SK-N-SH (cell line): ENCODE measurements at regions not wholly inside any gene's neighbourhood (a gene's known extent, or its start where the extent isn't known, plus 50 kb on each side); places are given as distances from the start of the nearest gene placed in this dataset.

Source experiments
- CTCF ChIA-PET: fragments of 300-600, 350-600 bp; formaldehyde crosslinking; extraction: SDS; loops from one replicate; lab custom pipeline; 2021; lab: Yijun Ruan, JAX
- POLR2A ChIA-PET: fragments of 350-600 bp; sonication (Branson Sonifier 250); formaldehyde crosslinking; extraction: SDS; loops from one replicate; lab custom pipeline; 2020; ENCODE audit warnings: antibody characterized with exemption, inconsistent platforms; lab: Yijun Ruan, JAX
- DNase-seq: peaks from one replicate; pipeline ENCODE4 v3.0.0; 2012
- H2AFZ ChIP-seq: fragments of 200-600 bp; sonication (generic); 2 replicates; pipeline ENCODE4 v1.8.1; 2016; ENCODE audit warnings: antibody characterized with exemption, mild to moderate bottlenecking, low read depth
- H3F3A ChIP-seq: fragments of 200-600 bp; sonication (generic); replicated peaks from 2 replicates; pipeline ENCODE3; 2016; ENCODE audit warnings: antibody characterized with exemption, mild to moderate bottlenecking; ENCODE audit not compliant: insufficient read depth
- H3K27ac ChIP-seq, 2 experiments: fragments of 200-500 bp in 1 of 2; fragments of 200-600 bp in 1 of 2; sonication (Bioruptor generic) in 1 of 2; sonication (generic), shearing (Covaris generic) in 1 of 2; 2 replicates each; pipeline versions ENCODE4 v1.5.1 to v1.6.1; 2014 to 2016; ENCODE audit warnings: low read depth in 2 of 2, inconsistent platforms in 1 of 2, low read length in 1 of 2, mild to moderate bottlenecking in 1 of 2, mixed read lengths in 1 of 2
- H3K27me3 ChIP-seq: fragments of 200-600 bp; sonication (generic), shearing (Covaris generic); 2 replicates; pipeline ENCODE4 v1.6.1; 2016; ENCODE audit warnings: mixed run types; ENCODE audit not compliant: insufficient read depth
- H3K36me3 ChIP-seq, 2 experiments: fragments of 200-500 bp in 1 of 2; fragments of 200-600 bp in 1 of 2; sonication (Bioruptor generic) in 1 of 2; sonication (generic) in 1 of 2; replicated peaks in 1 of 2; 2 replicates each; pipeline versions ENCODE3 to v1.5.1; 2014 to 2016; ENCODE audit warnings: low read length in 1 of 2, mild to moderate bottlenecking in 1 of 2; ENCODE audit not compliant: insufficient read depth in 2 of 2, control insufficient read depth in 1 of 2
- H3K4me1 ChIP-seq, 2 experiments: fragments of 200-500 bp in 1 of 2; fragments of 200-600 bp in 1 of 2; sonication (Bioruptor generic) in 1 of 2; sonication (generic), shearing (Covaris generic) in 1 of 2; 2 replicates each; pipeline versions ENCODE4 v1.5.1 to v1.6.1; 2014 to 2016; ENCODE audit warnings: low read depth in 1 of 2, low read length in 1 of 2, mixed run types in 1 of 2; ENCODE audit not compliant: insufficient read depth in 2 of 2, control insufficient read depth in 1 of 2
- H3K4me2 ChIP-seq: fragments of 200-600 bp; sonication (generic), shearing (Covaris generic); 2 replicates; pipeline ENCODE4 v1.6.1; 2017; ENCODE audit warnings: mixed run types
- H3K4me3 ChIP-seq, 2 experiments: fragments of 200-500 bp in 1 of 2; fragments of 200-600 bp in 1 of 2; sonication (Bioruptor generic) in 1 of 2; sonication (generic), shearing (Covaris generic) in 1 of 2; 2 replicates each; pipeline versions ENCODE4 v1.5.1 to v1.8.1; 2014 to 2016; ENCODE audit warnings: low read depth in 2 of 2, inconsistent platforms in 1 of 2, low read length in 1 of 2, mild to moderate bottlenecking in 1 of 2, mixed read lengths in 1 of 2, moderate library complexity in 1 of 2
- H3K79me2 ChIP-seq: fragments of 200-600 bp; sonication (generic); 2 replicates; pipeline ENCODE4 v1.8.1; 2017; ENCODE audit warnings: mild to moderate bottlenecking; ENCODE audit not compliant: insufficient read depth
- H3K9ac ChIP-seq: fragments of 200-600 bp; sonication (generic); 2 replicates; pipeline ENCODE4 v1.6.1; 2017; ENCODE audit warnings: mixed run types
- H3K9me2 ChIP-seq: fragments of 200-600 bp; sonication (generic); 2 replicates; pipeline ENCODE4 v1.6.1; 2017; ENCODE audit warnings: mixed run types
- H3K9me3 ChIP-seq: fragments of 200-600 bp; sonication (generic); 2 replicates; pipeline ENCODE4 v1.6.1; 2017; ENCODE audit warnings: mixed run types, mild to moderate bottlenecking, moderate library complexity
- H4K20me1 ChIP-seq: fragments of 200-600 bp; sonication (generic); 2 replicates; pipeline ENCODE4 v1.6.1; 2017; ENCODE audit warnings: mild to moderate bottlenecking, mixed run types; ENCODE audit not compliant: insufficient read depth
- CHD2 ChIP-seq: fragments of 150-350 bp; IDR thresholded peaks from 2 replicates; pipeline ENCODE4 v1.6.1; 2018; ENCODE audit warnings: low read length; ENCODE audit not compliant: partially characterized antibody
- ELF1 ChIP-seq: IDR thresholded peaks from 2 replicates; pipeline ENCODE4 v1.4.0; 2012
- FOSL2 ChIP-seq: IDR thresholded peaks from 2 replicates; pipeline ENCODE4 v1.4.0; 2012; ENCODE audit warnings: low read depth, mild to moderate bottlenecking, moderate library complexity, borderline replicate concordance
- JUND ChIP-seq: IDR thresholded peaks from 2 replicates; pipeline ENCODE4 v1.4.0; 2012
- MXI1 ChIP-seq: IDR thresholded peaks from 2 replicates; pipeline ENCODE4 v1.6.1; 2012; ENCODE audit warnings: mild to moderate bottlenecking, low read depth, low read length, improper control_type of control experiment
- POLR2AphosphoS5 ChIP-seq: IDR thresholded peaks from 2 replicates; pipeline ENCODE4 v1.6.1; 2012; ENCODE audit warnings: low read depth, low read length
- RXRA ChIP-seq: IDR thresholded peaks from 2 replicates; pipeline ENCODE4 v1.4.0; 2012; ENCODE audit warnings: low read depth, mild to moderate bottlenecking, borderline replicate concordance
- SMC3 ChIP-seq: IDR thresholded peaks from 2 replicates; pipeline ENCODE4 v1.6.1; 2012; ENCODE audit warnings: low read depth, low read length, improper control_type of control experiment
- TCF12 ChIP-seq: IDR thresholded peaks from 2 replicates; pipeline ENCODE4 v1.4.0; 2012
- WGBS: methylation state at CpG from one replicate; pipeline ENCODE4 v1.1.6; 2017; ENCODE audit warnings: low lambda C conversion rate; 5-methylcytosine and 5-hydroxymethylcytosine counted together
- TF ChIP-seq, protein P1 (sequence below): IDR thresholded peaks from 2 replicates; pipeline ENCODE4 v1.4.0; 2012; ENCODE audit warnings: low read depth
- TF ChIP-seq, protein P2 (sequence below): fragments of 200-600 bp; sonication (generic); IDR thresholded peaks from 2 replicates; pipeline ENCODE4 v1.6.1; 2017; ENCODE audit warnings: antibody characterized with exemption, mild to moderate bottlenecking, moderate library complexity
- TF ChIP-seq, protein P3 (sequence below): IDR thresholded peaks from 2 replicates; pipeline ENCODE4 v1.4.0; 2012; ENCODE audit warnings: low read depth, borderline replicate concordance
- TF ChIP-seq, protein P4 (sequence below): fragments of 150-350 bp; IDR thresholded peaks from 2 replicates; pipeline ENCODE4 v1.6.1; 2016; ENCODE audit warnings: mild to moderate bottlenecking, low read depth, low read length
- TF ChIP-seq, protein P5 (sequence below): IDR thresholded peaks from 2 replicates; pipeline ENCODE4 v1.4.0; 2012; ENCODE audit warnings: low read depth, borderline replicate concordance

DNA sequence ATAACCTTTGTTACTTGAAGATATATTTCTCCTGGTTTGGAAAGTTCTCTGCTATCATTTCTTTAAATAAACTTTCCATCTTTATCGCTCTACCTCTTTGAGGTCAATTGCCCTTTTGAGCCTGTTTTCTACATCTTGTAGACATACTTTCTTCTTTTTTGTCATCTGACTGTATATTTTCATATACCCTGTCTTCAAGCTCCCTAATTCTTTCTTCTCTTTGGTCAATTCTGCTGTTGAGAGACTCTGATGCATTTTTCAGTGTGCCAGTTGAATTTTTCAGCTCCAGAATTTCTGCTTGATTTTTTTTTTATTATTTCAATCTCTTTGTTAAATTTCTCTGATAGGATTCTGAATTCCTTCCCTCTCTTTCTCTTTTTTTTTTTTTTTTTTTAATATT, 511.2 kb upstream of the GRAMD2B start:
- Histone ChIP-seq H3K4me1 (no peaks in the 10 kb centered on the region), H3F3A (no peaks in the 10 kb centered on the region), H3K9me2 (no peaks in the 10 kb centered on the region), H4K20me1 (no peaks in the 10 kb centered on the region), H3K9me3 (no peaks in the 10 kb centered on the region), H3K9ac (no peak overlapping the region), H3K27me3 (no peaks in the 10 kb centered on the region), H3K4me3 (no peak overlapping the region), H3K27ac (no peak overlapping the region), H3K4me2 (no peak overlapping the region), H2AFZ (no peak overlapping the region), H3K36me3 (no peaks in the 10 kb centered on the region), H3K79me2 (no peaks in the 10 kb centered on the region)
- DNase-seq = no peak
- TF ChIP-seq CHD2 (no peak), MXI1 (no peak), RXRA (no peak), POLR2AphosphoS5 (no peak), TCF12 (no peak), FOSL2 (no peak), SMC3 (no peak), JUND (no peak), ELF1 (no peak)
- TF ChIP-seq, protein P1, sequence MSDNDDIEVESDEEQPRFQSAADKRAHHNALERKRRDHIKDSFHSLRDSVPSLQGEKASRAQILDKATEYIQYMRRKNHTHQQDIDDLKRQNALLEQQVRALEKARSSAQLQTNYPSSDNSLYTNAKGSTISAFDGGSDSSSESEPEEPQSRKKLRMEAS = no peak
- TF ChIP-seq, protein P2, sequence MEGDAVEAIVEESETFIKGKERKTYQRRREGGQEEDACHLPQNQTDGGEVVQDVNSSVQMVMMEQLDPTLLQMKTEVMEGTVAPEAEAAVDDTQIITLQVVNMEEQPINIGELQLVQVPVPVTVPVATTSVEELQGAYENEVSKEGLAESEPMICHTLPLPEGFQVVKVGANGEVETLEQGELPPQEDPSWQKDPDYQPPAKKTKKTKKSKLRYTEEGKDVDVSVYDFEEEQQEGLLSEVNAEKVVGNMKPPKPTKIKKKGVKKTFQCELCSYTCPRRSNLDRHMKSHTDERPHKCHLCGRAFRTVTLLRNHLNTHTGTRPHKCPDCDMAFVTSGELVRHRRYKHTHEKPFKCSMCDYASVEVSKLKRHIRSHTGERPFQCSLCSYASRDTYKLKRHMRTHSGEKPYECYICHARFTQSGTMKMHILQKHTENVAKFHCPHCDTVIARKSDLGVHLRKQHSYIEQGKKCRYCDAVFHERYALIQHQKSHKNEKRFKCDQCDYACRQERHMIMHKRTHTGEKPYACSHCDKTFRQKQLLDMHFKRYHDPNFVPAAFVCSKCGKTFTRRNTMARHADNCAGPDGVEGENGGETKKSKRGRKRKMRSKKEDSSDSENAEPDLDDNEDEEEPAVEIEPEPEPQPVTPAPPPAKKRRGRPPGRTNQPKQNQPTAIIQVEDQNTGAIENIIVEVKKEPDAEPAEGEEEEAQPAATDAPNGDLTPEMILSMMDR = no peak
- TF ChIP-seq, protein P3, sequence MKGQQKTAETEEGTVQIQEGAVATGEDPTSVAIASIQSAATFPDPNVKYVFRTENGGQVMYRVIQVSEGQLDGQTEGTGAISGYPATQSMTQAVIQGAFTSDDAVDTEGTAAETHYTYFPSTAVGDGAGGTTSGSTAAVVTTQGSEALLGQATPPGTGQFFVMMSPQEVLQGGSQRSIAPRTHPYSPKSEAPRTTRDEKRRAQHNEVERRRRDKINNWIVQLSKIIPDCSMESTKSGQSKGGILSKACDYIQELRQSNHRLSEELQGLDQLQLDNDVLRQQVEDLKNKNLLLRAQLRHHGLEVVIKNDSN = no peak
- TF ChIP-seq, protein P4, sequence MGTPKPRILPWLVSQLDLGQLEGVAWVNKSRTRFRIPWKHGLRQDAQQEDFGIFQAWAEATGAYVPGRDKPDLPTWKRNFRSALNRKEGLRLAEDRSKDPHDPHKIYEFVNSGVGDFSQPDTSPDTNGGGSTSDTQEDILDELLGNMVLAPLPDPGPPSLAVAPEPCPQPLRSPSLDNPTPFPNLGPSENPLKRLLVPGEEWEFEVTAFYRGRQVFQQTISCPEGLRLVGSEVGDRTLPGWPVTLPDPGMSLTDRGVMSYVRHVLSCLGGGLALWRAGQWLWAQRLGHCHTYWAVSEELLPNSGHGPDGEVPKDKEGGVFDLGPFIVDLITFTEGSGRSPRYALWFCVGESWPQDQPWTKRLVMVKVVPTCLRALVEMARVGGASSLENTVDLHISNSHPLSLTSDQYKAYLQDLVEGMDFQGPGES = no peak
- TF ChIP-seq, protein P5, sequence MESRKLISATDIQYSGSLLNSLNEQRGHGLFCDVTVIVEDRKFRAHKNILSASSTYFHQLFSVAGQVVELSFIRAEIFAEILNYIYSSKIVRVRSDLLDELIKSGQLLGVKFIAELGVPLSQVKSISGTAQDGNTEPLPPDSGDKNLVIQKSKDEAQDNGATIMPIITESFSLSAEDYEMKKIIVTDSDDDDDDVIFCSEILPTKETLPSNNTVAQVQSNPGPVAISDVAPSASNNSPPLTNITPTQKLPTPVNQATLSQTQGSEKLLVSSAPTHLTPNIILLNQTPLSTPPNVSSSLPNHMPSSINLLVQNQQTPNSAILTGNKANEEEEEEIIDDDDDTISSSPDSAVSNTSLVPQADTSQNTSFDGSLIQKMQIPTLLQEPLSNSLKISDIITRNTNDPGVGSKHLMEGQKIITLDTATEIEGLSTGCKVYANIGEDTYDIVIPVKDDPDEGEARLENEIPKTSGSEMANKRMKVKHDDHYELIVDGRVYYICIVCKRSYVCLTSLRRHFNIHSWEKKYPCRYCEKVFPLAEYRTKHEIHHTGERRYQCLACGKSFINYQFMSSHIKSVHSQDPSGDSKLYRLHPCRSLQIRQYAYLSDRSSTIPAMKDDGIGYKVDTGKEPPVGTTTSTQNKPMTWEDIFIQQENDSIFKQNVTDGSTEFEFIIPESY = no peak
- POLR2A ChIA-PET = no interaction called here
- CTCF ChIA-PET = no interaction called here
- WGBS = 75% methylated on average over 1 of the region's 1 CpG
